ENCODE measurements at regions not wholly inside any gene's neighbourhood (a gene's known extent, or its start where the extent isn't known, plus 50 kb on each side); places are given as distances from the start of the nearest gene placed in this dataset.

GRCh38 chr17:53428913-53429312 is 393.8 kb upstream of the KIF2B start:
- TF ChIP-seq, protein P1, sequence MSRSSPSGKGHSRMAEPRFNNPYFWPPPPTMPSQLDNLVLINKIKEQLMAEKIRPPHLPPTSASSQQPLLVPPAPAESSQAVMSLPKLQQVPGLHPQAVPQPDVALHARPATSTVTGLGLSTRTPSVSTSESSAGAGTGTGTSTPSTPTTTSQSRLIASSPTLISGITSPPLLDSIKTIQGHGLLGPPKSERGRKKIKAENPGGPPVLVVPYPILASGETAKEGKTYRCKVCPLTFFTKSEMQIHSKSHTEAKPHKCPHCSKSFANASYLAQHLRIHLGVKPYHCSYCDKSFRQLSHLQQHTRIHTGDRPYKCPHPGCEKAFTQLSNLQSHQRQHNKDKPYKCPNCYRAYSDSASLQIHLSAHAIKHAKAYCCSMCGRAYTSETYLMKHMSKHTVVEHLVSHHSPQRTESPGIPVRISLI (tag by site-specific recombination; IDR thresholded peaks at IDR 0.05), result no peak
- no peak for TF ChIP-seq ZSCAN23 (tag by site-specific recombination; IDR thresholded peaks at IDR 0.05)
- TF ChIP-seq PRDM1 (tag by site-specific recombination; IDR thresholded peaks at IDR 0.05), result no peak
- TF ChIP-seq ZNF121 (tag by site-specific recombination; IDR thresholded peaks at IDR 0.05), result no peak
- no peak for TF ChIP-seq ZSCAN18 (tag by site-specific recombination; IDR thresholded peaks at IDR 0.05)
- TF ChIP-seq ZNF211 (tag by site-specific recombination; IDR thresholded peaks at IDR 0.05; ENCODE audit: low read depth), result no peak
- TF ChIP-seq CTCF (tag by site-specific recombination; IDR thresholded peaks at IDR 0.05), result no peak
- TF ChIP-seq ZNF658 (tag by site-specific recombination; IDR thresholded peaks at IDR 0.05), result no peak
- no peak for TF ChIP-seq ZNF747 (tag by site-specific recombination; IDR thresholded peaks at IDR 0.05)
- no peak for TF ChIP-seq ZNF174 (tag by site-specific recombination; IDR thresholded peaks at IDR 0.05)
- no peak for TF ChIP-seq ZNF311 (tag by site-specific recombination; IDR thresholded peaks at IDR 0.05; ENCODE audit: borderline replicate concordance)
- no peak for TF ChIP-seq ZBTB8A (tag by site-specific recombination; IDR thresholded peaks at IDR 0.05)
- no peak for TF ChIP-seq ZNF398 (tag by site-specific recombination; IDR thresholded peaks at IDR 0.05)
